ENCODE measurements at regions not wholly inside any gene's neighbourhood (a gene's known extent, or its start where the extent isn't known, plus 50 kb on each side); places are given as distances from the start of the nearest gene placed in this dataset.

DNA sequence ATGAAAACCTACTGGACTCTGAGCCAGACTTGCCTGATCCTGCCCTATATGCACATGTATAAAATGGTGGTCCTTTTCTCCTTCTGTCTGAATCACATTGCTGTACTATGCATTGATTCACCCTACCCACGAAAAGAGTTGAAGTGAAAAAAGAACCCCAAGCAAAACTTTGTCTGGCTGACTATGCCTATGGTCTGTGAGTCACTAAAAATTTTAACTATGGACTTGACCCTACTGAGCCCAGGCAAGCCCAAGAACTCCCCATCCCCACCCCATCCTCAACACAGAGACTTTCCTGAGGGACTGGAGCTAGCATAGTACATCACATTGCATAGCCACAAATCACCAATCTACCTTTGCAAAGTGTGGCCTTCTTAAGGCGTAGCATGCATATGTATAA, 116.6 kb upstream of the TENM3 start:
- intact Hi-C loops (cut with micrococcal nuclease; ENCODE audit: unreplicated experiment): no loop called here
- no peaks in the 10 kb centered on the region for H3K4me1 ChIP-seq (ENCODE audit: insufficient read depth, low read length, poor library complexity, severe bottlenecking)
- no TSS peak for BruUV-seq (replicated peaks)
- peaks cover 4% of the 10 kb centered on the region for H3K9me3 ChIP-seq (ENCODE audit: low read depth, low read length, poor library complexity, severe bottlenecking)
- H3K4me3 ChIP-seq (ENCODE audit: low read depth, low read length, poor library complexity, severe bottlenecking): no peak overlapping the region
- no peaks in the 10 kb centered on the region for H3K27me3 ChIP-seq (replicated peaks; ENCODE audit: insufficient read depth, low read depth, low read length, poor library complexity)
- TF ChIP-seq, protein P1, sequence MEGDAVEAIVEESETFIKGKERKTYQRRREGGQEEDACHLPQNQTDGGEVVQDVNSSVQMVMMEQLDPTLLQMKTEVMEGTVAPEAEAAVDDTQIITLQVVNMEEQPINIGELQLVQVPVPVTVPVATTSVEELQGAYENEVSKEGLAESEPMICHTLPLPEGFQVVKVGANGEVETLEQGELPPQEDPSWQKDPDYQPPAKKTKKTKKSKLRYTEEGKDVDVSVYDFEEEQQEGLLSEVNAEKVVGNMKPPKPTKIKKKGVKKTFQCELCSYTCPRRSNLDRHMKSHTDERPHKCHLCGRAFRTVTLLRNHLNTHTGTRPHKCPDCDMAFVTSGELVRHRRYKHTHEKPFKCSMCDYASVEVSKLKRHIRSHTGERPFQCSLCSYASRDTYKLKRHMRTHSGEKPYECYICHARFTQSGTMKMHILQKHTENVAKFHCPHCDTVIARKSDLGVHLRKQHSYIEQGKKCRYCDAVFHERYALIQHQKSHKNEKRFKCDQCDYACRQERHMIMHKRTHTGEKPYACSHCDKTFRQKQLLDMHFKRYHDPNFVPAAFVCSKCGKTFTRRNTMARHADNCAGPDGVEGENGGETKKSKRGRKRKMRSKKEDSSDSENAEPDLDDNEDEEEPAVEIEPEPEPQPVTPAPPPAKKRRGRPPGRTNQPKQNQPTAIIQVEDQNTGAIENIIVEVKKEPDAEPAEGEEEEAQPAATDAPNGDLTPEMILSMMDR (conservative IDR thresholded peaks at IDR 0.05; ENCODE audit: low read depth, low read length): no peak
- no peak for TF ChIP-seq EZH2 (IDR thresholded peaks at IDR 0.05; ENCODE audit: borderline replicate concordance, low read depth, low read length, poor library complexity, severe bottlenecking)
- CTCF ChIA-PET: no interaction called here
- no peak overlapping the region for H3K27ac ChIP-seq (ENCODE audit: low read depth, low read length, poor library complexity, severe bottlenecking)
- POLR2A ChIA-PET (ENCODE audit: low non-redundant PET): no interaction called here
- no peaks in the 10 kb centered on the region for H3K36me3 ChIP-seq (ENCODE audit: insufficient read depth, low read length, poor library complexity, severe bottlenecking)
- DNase-seq (ENCODE audit: low spot score): no peak

DNA sequence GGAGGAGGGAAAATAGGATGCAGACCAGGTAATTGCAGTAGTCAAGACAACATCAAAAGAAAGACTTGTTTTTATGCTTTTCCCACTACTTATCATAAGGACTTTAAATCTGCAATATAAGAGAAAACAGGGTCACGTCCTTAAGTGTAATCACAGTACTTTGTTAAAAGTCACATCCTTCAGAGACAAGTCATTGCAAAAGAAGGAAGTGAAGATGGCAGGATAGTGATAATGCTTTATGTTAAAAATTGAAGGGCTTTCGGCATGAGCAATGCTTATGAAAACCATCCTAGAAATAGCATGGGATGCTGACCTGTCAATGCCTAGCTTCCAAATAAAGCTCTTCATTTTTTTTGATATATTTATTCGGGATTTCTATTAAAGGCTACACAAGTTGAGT, 110.2 kb upstream of the TENM3 start:
- DNase-seq (ENCODE audit: low spot score): no peak
- TF ChIP-seq EZH2 (IDR thresholded peaks at IDR 0.05; ENCODE audit: borderline replicate concordance, low read depth, low read length, poor library complexity, severe bottlenecking): no peak
- TF ChIP-seq, protein P1 (conservative IDR thresholded peaks at IDR 0.05; ENCODE audit: low read depth, low read length): no peak
- no peaks in the 10 kb centered on the region for H3K36me3 ChIP-seq (ENCODE audit: insufficient read depth, low read length, poor library complexity, severe bottlenecking)
- intact Hi-C loops (cut with micrococcal nuclease; ENCODE audit: unreplicated experiment): loop anchor here (10.0 kb wide), 2 partner anchors 312 to 422 kb away; no protein-coding TSS in a partner anchor
- no peaks in the 10 kb centered on the region for H3K27me3 ChIP-seq (replicated peaks; ENCODE audit: insufficient read depth, low read depth, low read length, poor library complexity)
- H3K27ac ChIP-seq (ENCODE audit: low read depth, low read length, poor library complexity, severe bottlenecking): no peak overlapping the region
- H3K9me3 ChIP-seq (ENCODE audit: low read depth, low read length, poor library complexity, severe bottlenecking): no peaks in the 10 kb centered on the region
- peaks cover 19% of the 10 kb centered on the region for H3K4me1 ChIP-seq (ENCODE audit: insufficient read depth, low read length, poor library complexity, severe bottlenecking)
- H3K4me3 ChIP-seq (ENCODE audit: low read depth, low read length, poor library complexity, severe bottlenecking): no peak overlapping the region
- ChIA-PET POLR2A (ENCODE audit: low non-redundant PET) (no interaction called here), CTCF (no interaction called here)
- no TSS peak for BruUV-seq (replicated peaks)

DNA sequence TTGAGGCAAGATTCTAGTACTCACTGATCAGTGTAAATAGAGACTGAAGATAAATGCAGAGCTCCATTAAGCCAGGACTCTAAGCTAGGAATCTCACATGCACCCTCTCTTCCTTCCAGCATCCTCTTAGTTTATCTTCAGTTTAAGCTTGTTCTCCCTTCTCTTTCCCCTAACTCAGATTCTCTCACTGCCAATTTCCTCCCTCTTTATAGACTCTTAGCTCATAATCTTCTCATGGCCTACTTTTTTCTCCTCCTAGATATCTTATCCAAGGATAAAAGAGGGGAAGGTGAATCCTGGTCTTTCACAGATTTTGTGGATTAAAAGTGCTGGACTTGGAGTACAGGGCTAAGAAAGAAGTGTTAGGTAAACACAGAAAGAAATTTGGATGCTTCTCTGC, 108.9 kb upstream of the TENM3 start:
- DNase-seq (ENCODE audit: low spot score): no peak
- Histone ChIP-seq H3K9me3 (ENCODE audit: low read depth, low read length, poor library complexity, severe bottlenecking) (no peaks in the 10 kb centered on the region), H3K27me3 (replicated peaks; ENCODE audit: insufficient read depth, low read depth, low read length, poor library complexity) (no peaks in the 10 kb centered on the region), H3K27ac (ENCODE audit: low read depth, low read length, poor library complexity, severe bottlenecking) (no peak overlapping the region), H3K36me3 (ENCODE audit: insufficient read depth, low read length, poor library complexity, severe bottlenecking) (no peaks in the 10 kb centered on the region), H3K4me1 (ENCODE audit: insufficient read depth, low read length, poor library complexity, severe bottlenecking) (peaks cover 29% of the 10 kb centered on the region), H3K4me3 (ENCODE audit: low read depth, low read length, poor library complexity, severe bottlenecking) (no peak overlapping the region)
- POLR2A ChIA-PET (ENCODE audit: low non-redundant PET): no interaction called here
- BruUV-seq (replicated peaks): no TSS peak
- CTCF ChIA-PET: no interaction called here
- intact Hi-C loops (cut with micrococcal nuclease; ENCODE audit: unreplicated experiment): loop anchor here (10.0 kb wide), 2 partner anchors 311 to 421 kb away; no protein-coding TSS in a partner anchor
- no peak for TF ChIP-seq EZH2 (IDR thresholded peaks at IDR 0.05; ENCODE audit: borderline replicate concordance, low read depth, low read length, poor library complexity, severe bottlenecking)
- TF ChIP-seq, protein P1 (conservative IDR thresholded peaks at IDR 0.05; ENCODE audit: low read depth, low read length): no peak
